HG03354 (cell line): ENCODE measurements at regions not wholly inside any gene's neighbourhood (a gene's known extent, or its start where the extent isn't known, plus 50 kb on each side); places are given as distances from the start of the nearest gene placed in this dataset.
A peak's percentile ranks its signal among the peaks of the same experiment; 100 is the strongest.
"Not testable (repeated sequence)": the region's sequence is repeated elsewhere in the genome, so short reads cannot be mapped to it uniquely, and the experiment has no call there.

ENCODE experiments used
- ATAC-seq: cut with Tn5 transposase; IDR thresholded peaks from one replicate; pipeline ENCODE4 v1.9.1; 2021; ENCODE audit warnings: mild to moderate bottlenecking; ENCODE audit not compliant: unreplicated experiment, poor library complexity, severe bottlenecking

- ATAC-seq, result no peak
Measured at GRCh38 chr11:27246925-27247324, 116.1 kb downstream of the CCDC34 start.

DNA sequence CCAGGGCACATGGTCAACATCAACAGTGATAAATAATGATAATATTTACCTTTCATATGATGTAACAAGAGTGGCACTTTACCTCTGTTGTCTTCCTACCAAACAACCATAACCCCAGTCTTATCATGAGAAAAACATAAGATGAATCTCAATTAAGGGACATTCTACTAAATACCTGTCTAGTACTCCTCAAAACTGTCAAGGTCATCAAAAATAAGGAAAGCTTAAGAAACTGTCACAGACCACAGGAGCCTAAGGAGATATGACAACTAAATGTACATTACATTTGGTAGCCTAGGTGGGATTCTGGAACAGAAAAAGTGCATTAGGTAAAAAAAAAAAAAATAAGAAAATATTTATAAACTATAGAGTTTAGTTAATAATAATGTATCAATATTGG is 118.1 kb downstream of the CCDC34 start:
- no peak for ATAC-seq

- no peak for ATAC-seq
Measured at GRCh38 chr11:27242591-27242990, 120.4 kb downstream of the CCDC34 start.

DNA sequence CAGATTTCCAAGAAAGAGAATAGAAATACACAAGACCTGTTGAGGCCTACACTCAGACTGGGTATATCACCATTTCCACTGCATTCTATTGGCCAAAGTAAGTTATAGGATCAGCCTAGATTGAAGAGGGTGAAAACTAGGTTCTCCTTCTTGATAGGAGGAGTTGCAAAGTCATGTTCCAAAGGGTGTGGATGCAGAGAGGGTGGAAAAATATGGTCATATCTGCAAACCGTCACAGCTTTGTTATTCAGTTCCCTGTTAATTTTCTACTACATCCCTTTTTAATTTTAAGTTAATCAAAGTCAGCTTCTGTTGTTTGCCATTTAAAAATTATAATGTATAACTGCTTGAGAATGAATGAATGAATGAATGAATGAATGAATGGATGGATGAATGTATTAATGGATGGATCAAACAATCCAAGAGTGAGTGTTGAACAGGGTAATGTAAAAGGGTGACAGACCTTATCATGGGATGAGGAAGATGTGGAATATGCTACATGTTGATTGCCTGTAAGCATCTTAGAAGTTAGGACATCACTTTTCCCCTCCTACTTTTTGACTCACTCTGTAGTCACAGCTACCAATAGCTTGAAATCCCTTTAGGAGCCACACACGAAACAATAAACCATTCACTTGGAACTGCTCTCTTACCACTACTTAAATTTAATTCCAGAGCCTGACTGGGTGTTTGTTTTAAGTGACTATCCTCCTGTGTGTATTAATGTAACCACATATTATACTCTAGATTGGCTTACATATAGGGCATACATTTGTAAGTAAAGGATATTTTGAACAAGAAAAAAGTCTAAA is 121.5 kb downstream of the CCDC34 start:
- no peak for ATAC-seq

GRCh38 chr11:27239305-27239942 is 123.6 kb downstream of the CCDC34 start:
- ATAC-seq, result no peak

DNA sequence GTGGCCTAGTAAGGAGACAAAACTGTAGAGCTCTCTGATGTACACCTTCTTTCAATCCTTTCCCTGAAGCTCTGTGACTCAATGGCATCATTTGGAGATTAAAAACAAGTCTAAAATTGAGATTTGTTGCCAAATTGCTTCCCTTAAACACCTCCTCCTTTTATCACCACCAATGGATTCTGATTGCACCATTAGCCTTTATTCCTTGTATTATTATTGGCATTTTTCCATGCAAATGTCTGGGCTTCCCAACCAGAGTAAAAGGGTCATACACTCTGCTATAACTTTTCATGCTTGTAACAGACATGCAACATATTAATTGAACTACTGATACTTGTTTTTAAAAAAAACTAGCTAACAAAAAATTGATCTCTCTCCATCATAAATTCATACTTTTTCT is 124.2 kb downstream of the CCDC34 start:
- no peak for ATAC-seq

DNA sequence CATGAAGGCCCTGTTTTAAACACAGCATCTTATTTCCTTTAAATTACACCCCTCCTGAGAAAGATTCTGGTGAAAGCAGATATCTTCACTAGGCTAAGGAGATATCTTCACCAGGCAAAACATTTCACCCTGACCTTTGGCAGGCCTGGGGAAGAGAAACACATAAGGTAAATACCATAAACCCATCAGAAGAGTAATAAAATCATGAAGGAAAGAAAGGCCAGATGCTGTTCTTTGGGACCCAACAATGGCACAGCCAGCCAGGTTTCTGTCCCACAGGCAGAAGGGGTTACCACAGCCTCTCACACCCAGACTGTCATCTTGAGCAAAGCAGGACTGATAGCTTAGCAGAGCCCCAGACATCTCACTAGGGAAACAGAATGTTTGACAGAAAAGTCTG is 125.4 kb downstream of the CCDC34 start:
- ATAC-seq, result no peak

- ATAC-seq, result no peak
Measured at GRCh38 chr11:27234961-27235360, 128.1 kb downstream of the CCDC34 start.

DNA sequence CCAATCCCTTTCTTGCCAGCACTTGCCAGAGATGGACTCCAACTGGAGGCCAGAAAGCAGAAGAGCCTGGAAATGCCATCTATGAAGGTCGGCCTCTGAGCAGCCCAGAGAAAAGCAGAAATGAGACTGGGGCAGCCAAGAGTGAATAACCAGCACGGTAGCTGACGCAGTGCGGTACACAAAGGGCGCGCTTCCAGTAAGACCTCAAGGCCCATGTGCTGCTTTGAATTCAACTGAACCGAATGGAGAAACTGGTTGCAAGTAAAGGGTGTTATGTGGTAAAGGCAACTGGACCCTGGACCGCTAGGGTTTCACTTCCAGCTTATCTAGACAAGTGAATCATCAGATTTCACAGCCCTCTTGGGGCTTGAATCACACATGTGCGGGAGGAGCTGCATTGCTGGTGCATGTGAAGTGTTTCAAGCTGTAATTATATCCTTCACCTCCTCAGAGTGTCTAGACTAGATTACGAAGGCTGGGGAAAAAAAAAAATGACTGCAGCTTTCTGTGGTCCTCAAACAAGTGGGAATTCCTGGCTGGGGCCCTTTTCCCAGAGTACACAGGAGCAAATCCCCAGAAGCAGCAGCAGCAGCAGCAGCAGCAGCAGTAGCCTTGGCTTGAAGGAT is 128.9 kb downstream of the CCDC34 start:
- ATAC-seq, result peak; percentile 94

GRCh38 chr11:27233654-27234042 is 129.4 kb downstream of the CCDC34 start:
- peak; percentile 26 for ATAC-seq

DNA sequence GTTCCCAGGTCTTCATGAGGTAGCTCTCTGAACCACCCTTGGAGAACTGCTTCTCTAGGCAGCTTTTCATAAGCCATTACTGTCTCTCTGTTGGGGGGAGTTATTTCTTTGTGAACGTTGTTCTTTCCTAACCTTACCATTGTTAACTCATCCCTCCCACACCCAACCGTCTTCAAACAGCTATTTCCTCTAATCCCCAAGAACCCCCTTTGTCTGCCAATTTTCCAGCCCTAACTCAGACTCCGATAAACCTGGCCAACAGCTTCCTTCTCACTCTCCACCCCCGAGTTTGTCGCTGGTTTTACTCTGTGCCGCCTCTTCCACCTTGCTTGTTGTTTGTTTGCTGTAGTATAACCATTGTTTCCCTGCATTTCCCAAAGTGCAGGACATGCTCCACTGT is 131.5 kb downstream of the CCDC34 start:
- no peak for ATAC-seq

DNA sequence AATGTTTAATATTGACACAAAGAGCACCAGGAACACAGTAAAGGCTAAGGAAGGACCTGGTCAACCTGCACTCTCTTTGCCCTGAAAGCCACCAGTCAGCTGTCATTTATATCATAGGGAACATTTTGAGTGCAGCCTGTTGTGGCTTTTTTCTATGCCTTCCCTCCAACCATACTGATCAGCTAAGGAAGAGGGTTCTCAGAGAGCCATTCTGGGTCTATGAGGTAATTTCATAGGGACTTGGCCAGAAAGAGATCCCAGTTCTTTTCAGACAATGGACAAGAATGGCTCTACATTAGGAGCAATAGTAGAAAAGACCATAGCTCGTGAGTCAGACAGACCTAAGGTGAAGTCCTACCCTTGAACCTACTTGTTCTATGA is 132.8 kb downstream of the CCDC34 start:
- ATAC-seq, result no peak

DNA sequence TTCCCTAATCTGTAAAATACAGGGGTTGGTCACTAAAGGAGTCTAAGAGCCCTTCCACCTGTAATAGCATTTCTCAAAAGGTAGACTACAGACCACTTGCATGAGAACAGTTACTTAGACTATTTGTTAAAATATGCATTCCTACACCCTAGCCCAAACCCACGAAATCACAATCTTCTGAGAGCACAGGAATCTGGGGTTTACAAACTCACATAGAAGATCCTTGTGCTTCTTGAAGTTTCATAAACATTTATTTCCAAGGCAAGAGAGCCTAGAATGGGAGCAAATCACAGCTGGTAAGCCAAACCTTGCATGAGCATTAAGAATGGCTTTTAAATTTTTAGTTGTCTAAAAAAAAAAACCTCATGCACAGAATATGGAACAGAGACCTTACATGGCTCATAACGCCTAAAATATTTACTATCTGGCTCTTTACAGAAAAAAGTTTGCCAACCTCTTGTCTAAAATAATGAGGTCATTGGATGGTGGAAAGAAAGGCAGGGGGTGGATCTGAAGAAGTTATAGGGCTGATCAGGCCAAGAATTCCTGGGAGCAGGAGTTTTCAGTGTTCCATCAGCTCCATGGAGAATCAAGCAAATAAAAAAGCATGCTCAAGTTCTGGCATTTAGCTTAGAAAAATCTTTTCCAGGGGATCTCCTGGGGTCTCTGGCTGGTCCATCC is 133.4 kb downstream of the CCDC34 start:
- no peak for ATAC-seq

- no peak for ATAC-seq
Measured at GRCh38 chr11:27228906-27229290, 134.1 kb downstream of the CCDC34 start.

- ATAC-seq, result no peak
Measured at GRCh38 chr11:27228232-27228905, 134.6 kb downstream of the CCDC34 start.

- no peak for ATAC-seq
Measured at GRCh38 chr11:27227736-27228135, 135.3 kb downstream of the CCDC34 start.

- ATAC-seq, result not testable (repeated sequence)
Measured at GRCh38 chr11:27219487-27220039, 143.5 kb downstream of the CCDC34 start.

- no peak for ATAC-seq
Measured at GRCh38 chr11:27218421-27219038, 144.5 kb downstream of the CCDC34 start.

GRCh38 chr11:27217948-27218420 is 145.0 kb downstream of the CCDC34 start:
- ATAC-seq, result no peak
